ENCODE measurements at regions not wholly inside any gene's neighbourhood (a gene's known extent, or its start where the extent isn't known, plus 50 kb on each side); places are given as distances from the start of the nearest gene placed in this dataset.

DNA sequence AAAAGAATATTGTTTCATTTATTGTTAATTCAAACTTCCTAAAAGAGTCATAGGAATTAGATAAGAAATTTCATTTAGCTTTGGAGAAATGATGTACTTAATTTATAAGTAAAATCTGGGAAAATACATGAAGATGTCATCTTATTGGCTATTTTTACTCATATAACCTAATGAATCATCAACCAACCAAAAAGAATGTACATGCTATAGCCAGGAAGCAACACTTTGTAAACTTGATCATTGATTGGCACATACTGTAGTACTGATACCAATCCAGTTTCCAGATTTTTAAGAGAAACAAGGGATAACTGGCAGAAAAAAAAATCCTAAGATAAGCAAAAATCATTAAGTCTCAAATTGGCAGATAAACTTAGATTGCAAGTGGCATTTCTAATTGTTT lies 207.9 kb upstream of the CDIN1 start:
- DNase-seq: no peak

DNA sequence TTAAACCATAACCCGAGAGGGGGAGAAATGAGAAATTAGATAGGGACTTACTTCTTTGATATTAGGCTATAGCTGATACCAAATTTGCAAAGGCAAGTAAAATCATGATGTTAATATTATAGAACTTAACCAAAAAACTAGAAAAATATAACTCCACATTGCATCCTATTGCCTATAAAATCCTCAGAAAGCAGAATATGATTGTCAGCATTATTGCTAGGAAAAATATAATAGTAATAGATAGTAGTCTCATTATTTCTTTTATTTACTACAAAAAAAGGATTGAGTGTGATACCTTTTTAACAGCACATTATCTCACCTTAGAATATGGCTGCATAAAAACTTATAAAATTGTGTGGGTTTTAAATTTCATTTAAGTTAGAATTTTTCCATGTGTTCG lies 206.5 kb upstream of the CDIN1 start:
- DNase-seq: no peak

DNA sequence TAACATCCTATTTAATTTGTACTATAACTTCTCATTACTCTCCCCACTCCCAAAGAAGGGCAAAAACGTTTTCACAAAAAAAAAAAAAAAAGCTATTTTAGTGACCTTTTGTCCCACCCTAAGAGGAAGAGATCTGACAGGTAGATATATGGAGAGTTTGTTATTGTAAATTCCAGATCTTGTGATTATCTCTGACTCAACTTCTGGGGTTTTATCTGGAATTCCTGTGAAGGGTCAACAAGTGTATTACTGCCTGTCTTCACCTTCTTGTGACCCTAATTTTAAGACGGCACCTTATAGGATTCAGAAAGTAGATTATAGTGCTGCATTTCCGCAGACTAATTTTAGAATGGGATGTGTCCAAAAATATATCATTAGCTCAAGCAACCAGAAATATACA lies 205.9 kb upstream of the CDIN1 start:
- no peak for DNase-seq

DNA sequence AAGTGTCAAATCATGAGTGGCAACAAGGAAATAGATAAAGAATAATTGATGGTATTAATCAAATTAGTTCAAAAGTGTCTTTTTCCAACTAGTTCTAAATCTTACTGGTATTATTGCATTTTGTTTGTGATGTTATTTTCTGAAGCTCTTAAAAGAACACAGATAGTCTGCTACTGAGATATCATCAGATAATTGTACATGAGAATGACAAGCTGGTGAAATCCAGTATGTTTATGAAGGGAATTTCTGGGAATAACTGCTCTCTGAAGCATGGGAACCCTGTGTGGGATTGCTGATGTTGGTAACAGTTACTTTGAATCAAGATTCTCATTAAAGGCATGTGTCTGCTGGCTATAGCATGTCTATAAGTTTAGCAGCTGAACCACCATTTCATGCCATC lies 190.3 kb upstream of the CDIN1 start:
- DNase-seq: no peak

DNA sequence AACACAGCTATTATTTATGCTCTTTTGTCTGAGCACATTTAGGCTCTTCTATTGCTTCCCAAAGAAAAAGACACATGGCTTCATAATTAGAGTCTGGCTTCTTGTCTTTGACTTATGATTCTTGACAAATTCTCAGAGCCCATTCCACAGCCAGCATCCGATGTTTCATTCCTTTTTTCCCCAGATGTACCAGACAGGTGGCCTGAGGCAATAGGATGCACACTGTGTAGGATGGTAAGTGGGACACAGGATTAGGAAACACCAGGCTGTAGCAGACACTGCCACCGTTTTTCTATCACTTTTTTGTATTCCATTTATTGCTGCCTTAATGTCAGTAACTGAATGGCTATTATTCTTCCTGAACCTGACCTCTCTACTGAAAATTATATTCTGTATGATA lies 188.9 kb upstream of the CDIN1 start:
- no peak for DNase-seq

DNA sequence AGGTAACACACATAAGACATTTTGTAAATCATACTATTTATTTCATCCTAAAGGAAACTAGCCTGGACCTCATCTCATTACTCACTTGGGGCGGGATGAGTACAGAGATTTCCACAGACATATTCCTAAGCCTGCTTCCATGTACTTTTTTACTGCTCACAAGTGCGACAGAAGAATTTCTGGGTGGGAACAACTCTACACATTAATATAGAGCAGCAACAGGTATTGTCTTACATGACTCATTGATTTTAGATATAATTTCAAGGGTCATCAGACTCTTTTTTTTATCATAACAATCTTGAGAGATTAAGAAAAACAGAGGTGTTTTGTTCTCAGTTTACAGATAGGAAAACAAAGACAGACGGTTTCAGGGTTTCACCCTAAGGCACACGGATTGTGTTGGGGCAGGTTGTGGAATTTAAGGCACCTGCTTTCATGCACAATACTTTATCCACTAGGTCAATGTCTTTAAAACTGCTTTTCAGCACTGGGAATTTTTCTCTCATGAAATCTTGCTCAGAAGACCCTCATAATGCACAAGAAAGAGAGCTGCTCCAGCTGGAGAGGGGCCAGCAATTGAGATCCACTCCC lies 186.7 kb upstream of the CDIN1 start:
- no peak for DNase-seq

DNA sequence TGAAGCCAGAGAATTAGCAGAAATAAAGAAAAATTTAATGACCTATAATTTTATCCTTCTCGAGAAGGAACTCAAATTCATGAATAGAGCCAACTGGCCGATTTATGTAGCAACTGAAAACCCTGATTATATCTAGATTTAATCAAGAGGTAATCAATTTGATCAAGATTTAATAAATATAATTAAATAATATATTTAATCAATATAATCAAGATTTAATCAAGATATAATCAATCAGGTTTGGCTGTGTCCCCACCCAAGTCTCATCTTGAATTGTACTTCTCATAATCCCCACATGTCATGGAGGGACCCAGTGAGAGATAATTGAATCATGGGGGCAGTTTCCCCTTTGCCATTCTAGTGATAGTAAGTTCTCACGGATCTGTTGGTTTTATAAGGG lies 181.2 kb upstream of the CDIN1 start:
- no peak for DNase-seq

DNA sequence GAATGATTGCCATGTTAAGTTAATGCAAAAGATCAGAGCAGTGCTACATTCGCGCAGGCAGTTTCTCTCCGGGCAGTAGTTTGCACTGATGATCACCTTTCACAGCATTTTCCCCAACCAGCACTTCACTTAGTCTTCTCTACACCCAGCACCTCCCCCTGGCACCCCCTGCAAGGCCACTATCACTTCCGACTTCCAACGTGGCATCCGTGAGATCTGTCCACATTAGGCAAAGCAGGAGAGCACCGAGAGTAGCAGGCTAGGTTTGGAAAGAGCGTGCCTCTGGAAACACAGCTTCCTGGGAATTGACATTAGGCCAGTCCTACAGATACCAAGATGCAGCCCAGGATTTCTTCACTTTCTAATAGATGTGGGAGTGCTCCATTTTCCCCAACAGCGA lies 180.2 kb upstream of the CDIN1 start:
- no peak for DNase-seq

DNA sequence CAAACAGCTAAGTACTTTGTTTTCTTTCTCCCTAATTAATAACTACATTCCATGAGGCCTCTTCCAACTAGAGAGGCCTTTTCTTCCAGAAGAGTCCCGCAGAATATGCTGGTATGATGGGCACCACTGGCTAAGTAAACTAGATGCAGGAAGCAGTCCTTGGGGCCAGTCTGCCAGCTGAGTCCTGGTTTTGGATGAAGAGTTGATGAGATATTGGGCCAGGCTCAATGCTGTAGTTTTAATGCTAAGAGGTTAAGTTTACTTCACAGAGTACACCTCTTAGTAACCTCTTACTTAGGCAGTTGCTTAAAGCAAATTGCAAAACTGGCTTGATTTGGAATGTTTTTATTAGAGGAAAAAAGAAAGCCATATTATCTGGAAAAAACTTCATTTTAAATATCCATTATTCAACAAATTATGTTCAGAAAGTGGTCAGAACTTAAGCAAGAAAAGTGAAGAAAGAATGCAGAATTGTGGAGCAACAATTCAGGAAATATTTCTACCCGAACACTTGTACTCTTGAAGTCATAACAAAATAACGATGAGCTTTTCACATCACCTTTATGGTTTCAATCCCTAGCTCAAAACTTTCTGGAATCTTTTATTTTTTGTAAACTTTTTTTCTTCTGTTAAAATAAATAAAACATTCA lies 178.4 kb upstream of the CDIN1 start:
- DNase-seq: no peak

DNA sequence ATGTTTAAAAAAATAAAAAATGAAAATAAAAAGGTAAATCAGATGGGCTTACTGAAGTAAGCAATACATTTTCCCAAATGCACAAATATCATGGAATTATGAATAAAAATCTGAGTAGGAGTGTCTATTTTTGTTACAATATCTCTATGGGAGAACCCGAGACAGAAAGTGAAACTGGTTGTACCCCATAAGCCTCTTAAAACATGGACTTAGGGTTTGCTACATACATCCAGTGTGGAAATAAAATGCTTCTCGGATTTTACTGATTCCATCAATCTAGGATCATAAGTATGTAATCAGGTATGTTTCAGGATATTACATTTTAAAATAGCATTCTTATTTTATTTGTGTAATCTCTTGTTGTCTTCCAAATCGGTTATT lies 177.8 kb upstream of the CDIN1 start:
- DNase-seq: no peak

DNA sequence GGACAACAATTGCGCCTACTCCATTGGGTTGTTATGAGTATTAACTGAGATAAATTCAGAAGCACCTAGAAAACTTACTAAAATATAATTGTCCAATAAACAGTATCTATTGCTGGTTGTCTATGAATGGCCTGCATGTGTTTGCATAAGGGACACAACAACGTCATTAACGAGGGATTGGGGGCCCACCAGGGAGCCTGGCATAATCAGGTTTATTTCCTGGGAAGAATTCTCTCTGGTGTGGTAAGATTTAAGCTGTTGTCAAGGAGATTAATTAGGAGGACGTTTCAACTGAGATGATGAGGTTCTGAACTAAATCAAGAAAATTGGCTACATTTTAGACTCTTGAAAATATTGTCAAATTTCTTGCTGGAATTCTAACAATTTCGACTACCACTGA lies 176.1 kb upstream of the CDIN1 start:
- DNase-seq: no peak

DNA sequence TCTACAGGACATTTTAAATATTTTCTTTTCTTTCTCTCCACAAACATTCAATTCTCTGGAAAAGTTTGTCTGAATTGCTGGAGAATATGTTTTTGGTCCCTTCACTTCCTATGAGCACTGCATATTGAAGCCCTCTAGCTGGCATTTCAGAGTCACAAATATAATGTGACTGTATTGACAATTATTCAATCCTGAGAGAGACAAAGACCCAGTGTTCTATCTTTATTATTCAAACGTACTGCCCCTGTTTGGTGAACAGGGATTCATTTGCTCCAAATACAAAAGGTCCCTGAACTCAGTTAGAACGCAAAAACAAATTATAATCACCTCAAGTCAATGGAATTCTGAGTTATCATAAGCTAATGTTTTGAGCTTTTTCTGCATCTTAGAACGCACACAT lies 173.1 kb upstream of the CDIN1 start:
- DNase-seq: no peak

DNA sequence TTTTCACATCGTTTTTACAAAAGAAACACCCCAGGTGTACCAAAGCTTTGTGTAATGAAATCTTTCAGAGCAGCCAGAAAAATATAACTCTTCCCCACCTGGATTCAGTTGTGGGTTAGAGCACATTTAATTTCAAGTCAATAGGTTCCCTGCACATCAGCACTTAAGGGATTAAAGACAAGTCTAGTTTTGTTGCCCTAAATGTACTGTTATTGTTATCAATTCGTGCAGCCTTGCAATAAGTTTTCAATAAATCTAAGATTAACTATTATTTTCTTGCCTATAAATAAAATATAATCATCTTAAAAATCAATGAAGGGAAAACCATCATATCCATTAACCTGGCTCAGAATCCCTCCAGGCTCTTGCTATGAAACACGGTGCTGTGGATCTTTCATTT lies 172.5 kb upstream of the CDIN1 start:
- DNase-seq: no peak

DNA sequence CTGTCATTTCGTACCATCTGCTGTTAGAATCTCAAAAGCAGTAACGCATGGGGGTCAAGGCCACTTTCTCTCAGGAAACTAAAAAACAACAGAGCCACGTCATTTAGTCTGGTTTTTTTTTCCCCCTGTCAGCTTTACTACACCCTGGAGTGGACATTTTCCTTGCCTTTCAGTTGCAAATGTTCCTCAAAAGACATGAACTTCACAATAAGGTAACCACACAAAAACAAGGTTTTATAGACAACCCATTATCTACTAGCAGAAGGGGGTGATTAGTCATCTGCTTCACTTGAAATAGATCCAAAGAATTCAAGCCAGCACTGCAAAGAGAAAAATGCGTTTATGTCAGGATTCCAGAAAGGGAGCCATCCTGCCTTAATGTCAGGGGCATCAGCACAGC lies 171.8 kb upstream of the CDIN1 start:
- DNase-seq: no peak

DNA sequence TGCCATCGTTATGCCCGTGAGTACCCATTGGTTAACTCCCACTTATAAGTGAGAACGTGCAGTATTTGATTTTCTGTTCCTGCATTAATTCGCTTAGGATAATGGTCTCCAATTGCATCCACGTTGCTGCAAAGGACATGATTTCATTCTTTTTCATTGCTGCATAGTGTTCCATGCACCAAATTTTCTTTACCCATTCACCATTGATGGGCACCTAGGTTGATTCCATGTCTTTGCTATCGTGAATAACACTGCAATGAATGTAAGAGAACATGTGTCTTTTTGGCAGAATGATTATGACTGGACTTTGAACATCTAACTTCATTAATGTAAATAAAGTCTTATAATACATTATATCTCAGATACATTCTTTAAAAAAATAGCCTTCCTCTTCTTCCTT lies 169.6 kb upstream of the CDIN1 start:
- DNase-seq: no peak

DNA sequence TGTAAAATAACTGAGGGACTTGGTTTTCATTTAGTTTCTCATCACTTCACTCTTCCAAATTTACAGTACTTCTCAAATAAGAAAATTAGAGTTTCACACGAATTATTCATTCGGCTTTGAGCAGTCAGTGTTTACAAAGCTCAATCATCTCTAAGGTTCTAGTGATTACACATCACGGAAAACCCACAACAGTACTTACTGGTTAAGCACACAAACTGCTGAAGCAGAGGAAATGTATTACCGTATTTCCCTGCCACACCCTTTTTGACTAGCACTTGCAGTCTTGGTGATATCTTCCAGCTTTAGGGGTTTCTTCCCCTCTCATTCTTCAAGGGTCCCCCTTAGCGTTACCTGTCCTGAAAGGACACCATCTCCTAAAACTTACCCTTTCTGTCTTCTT lies 164.8 kb upstream of the CDIN1 start:
- DNase-seq: no peak

DNA sequence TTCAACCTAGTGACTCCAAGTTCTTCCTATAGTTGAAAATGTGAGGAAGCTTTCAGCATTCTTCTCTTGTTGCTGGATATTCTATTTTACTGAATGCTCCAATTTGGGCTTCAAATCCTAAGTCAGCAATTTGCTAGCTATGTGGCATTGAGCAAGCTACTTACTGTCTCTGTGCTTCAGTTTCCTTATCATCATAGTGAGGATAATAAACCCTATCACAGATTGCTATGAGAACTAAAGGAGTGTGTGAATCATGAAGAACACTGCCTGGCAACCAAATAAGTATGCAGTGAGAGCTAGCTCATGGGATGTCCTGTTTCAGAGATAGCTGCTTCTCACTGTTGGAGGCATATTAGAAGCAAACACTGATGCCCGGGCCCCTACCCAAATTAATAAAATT lies 163.8 kb upstream of the CDIN1 start:
- no peak for DNase-seq

DNA sequence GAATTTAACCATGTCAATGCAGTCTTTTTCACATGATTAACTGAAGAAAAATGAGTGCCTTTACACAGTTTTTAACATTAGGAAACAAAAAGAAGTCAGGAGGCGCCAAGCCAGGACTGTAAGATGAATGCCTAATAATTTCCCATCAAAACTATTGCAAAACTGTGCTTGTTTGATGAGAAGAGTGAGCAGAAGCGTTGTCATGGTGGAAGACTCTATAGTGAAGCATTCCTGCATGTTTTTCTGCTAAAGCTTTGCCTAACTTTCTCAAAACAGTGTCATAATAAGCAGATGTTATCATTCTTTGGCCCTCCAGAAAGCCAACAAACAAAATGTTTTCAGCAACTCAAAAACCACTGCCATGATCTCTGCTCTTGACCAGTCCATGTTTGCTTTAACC lies 156.8 kb upstream of the CDIN1 start:
- no peak for DNase-seq

DNA sequence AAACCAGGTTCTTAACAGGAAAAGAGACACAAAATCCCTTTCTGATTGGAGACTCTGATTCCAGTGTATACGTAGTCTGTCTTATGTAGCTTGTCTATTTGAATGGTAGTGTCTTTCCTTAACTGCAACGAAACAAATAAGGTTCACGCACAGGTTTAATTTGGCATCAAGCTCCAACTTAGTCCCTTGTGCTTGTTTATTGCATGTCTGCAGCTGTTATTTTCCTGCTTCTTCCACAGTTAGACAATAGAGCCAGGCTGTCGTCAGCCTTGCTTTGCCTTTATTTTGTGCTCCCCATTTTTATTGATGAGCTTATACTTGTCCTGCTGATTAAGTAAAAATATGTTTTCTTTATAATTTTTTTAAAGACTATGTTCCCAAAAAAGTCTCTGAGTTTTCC lies 152.7 kb upstream of the CDIN1 start:
- no peak for DNase-seq

DNA sequence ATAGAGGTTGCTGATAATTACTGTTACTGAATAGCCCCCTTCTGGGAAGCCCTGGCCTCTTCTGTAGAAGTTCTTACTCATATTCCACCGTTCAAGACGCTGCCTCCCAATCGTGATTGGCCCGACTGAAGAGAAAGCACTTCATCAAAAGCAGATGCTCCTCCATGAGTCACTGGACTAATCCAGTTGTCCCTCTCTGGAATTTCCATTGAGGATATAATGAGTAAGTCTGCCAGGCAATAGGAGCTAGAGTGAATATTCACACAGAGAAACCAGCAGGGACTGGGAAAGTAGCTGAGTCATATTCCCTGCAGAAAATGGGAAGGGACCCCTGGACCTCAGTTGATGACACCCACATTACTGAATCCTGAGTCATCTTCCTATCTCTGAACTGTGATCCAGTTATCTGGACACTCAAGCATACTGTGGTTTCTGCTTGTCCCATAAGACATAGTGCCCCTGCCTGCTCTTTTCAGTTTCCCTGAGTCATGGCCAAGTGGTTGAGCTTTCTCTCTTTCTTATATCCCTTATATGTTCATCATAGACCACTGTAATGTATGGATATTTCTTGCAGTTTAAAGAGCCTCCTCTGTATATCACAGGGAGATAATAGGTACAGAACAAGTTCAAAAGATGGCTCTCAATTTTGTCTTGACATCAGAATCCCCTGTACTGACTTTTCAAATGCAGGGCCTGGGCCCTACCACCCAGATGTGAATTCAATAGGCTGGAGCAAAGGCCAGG lies 151.2 kb upstream of the CDIN1 start:
- DNase-seq: no peak

DNA sequence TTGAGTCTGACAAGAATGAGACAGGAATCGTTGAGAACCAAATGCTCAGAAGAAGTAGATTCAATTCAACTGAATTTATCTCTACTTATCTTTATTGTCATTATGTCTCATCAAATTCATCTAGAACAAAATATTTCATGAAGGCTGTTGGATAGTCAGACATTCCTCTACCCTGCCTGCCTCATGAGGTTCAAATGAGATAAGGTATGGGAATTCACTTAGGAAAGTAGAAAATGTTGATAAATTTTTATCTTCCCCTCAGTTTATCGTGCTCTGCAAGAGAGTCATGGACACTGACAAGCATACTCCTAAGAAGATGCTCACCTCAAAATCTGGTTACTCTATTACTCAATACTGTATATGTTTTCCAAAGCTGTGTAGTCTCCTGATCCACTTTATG lies 149.7 kb upstream of the CDIN1 start:
- no peak for DNase-seq

DNA sequence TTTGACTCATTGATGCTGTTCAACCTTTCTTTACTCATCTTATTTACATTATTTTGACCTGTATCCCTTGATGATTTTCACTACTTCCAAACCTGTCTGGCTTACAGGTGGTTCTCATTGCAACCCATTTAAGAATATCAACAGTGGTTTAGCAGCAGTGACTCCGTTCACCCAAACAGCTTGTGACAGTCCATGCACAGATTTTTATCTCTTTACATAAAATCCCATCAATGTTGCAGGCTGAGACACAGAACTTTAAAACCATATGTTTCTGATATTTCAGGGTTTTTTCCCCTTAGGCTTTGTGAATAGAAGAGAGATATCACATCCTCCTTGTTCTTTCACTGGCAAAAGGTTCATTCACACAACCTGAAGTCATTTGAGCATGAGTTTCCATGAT lies 149.1 kb upstream of the CDIN1 start:
- DNase-seq: no peak

DNA sequence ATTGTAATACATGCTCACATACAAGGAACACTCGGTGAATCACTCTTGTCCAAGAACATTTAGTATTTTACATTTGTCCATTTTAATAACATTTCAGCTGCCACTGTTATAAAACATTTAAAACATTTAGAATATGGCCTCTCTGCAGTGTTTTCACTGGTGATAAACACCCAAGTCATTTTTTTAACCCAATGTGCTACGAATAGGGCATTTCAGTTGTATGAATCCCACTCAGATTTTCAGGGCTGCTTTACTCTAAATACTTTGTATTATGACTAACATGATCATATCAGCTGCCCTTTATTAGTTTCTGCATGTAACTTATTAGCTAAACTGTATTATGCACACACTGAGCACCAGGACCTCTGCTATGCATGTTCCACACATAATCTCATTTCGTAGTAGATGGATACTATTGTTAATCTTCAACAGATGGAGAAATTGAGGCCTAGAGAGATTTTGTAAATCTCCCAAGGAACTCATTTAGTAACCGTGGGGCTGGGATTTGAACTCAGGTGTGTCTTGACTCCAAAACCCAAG lies 148.6 kb upstream of the CDIN1 start:
- DNase-seq: no peak

DNA sequence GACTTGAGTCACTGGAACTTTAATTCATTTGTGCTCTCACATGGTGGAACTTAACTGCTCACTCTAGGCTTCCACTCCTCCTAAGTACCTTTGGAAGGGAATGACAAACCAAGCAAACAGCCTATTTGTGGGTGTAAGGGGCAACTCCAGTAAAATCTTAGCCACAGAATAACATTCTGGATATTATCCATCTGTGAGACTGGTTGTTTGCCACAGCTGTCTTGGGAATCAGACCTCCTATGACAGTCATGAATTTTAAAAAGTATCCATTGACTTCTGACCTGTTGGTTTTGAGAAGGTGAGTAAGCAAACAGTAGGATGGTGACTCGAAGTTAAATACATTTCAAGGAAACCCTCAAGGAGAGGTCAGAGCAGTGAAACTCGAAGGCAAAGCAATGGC lies 147.3 kb upstream of the CDIN1 start:
- no peak for DNase-seq

DNA sequence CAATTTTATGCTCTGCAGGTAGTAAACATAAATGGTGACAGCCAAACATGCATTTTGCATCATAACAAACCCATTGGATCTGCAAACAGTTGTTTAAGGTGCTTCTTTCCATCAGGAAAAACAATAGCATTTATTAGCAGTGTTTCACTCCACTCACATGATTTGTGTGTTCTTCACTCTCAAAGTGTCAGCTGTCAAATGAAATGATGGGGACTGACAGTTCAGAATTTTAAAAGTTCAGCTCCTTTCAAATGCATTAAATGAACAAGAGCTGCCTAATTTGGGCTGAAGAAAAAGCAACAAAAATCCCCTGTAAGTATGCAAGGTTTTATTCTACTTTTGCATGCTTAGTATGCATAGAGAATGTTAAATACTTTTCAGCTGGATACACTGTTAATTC lies 145.2 kb upstream of the CDIN1 start:
- DNase-seq: no peak

Data from activated CD8-positive, alpha-beta memory T cell treated with anti-CD3 and anti-CD28 coated beads for 24 hours (primary cell).